ENCODE measurements at regions not wholly inside any gene's neighbourhood (a gene's known extent, or its start where the extent isn't known, plus 50 kb on each side); places are given as distances from the start of the nearest gene placed in this dataset.

- Histone ChIP-seq H4K8ac (ENCODE audit: low read depth, low read length) (no peak overlapping the region), H3K9me3 (replicated peaks in 1 of 2; ENCODE audit: control insufficient read depth in 2 of 2, insufficient read depth in 1 of 2, low read depth in 1 of 2, low read length in 2 of 2) (no peaks in the 10 kb centered on the region), H3K4me2 (ENCODE audit: insufficient read depth, low read length, poor library complexity, severe bottlenecking) (no peak overlapping the region), H2BK120ac (ENCODE audit: low read depth, low read length) (no peak overlapping the region), H3K79me1 (ENCODE audit: low read depth, low read length) (no peaks in the 10 kb centered on the region), H2AFZ (ENCODE audit: low read length) (peak overlapping the region; percentile 18), H4K91ac (ENCODE audit: low read depth, low read length, poor library complexity) (no peak overlapping the region), H3K27me3 (ENCODE audit: control insufficient read depth in 3 of 3, insufficient read depth in 3 of 3, low read depth in 1 of 3, low read length in 3 of 3) (no peaks in the 10 kb centered on the region), H3K18ac (ENCODE audit: low read length) (no peak overlapping the region), H3K4ac (ENCODE audit: low read length) (no peak overlapping the region), H3K4me1 (ENCODE audit: control insufficient read depth in 2 of 2, insufficient read depth in 1 of 2, low read depth in 1 of 2, low read length in 2 of 2) (no peaks in the 10 kb centered on the region), H3K27ac (replicated peaks; ENCODE audit: low read length) (peak overlapping the region; percentile 75), H3K4me3 (ENCODE audit: low read length in 2 of 2) (no peak overlapping the region), H2BK12ac (ENCODE audit: low read length) (no peak overlapping the region), H2AK5ac (ENCODE audit: low read depth, low read length) (no peak overlapping the region), H3K9ac (ENCODE audit: low read depth, low read length, poor library complexity) (no peak overlapping the region), H2BK5ac (ENCODE audit: low read length) (no peak overlapping the region), H3K23ac (ENCODE audit: low read depth, low read length, poor library complexity) (no peak overlapping the region), H2BK15ac (ENCODE audit: low read length) (no peak overlapping the region), H3K36me3 (replicated peaks in 1 of 2; ENCODE audit: control insufficient read depth in 2 of 2, insufficient read depth in 2 of 2, low read length in 2 of 2) (no peaks in the 10 kb centered on the region), H3K14ac (ENCODE audit: low read length) (no peak overlapping the region)
- peak; percentile 57 for DNase-seq (ENCODE audit: low spot score)
- WGBS, 2 donors (ENCODE audit: extremely low coverage in 2 of 2, insufficient read length in 2 of 2, insufficient replicate concordance in 1 of 2), result no CpG with 5 or more reads among the region's 3 CpGs
Observed at GRCh38 chr4:120466429-120466828, 399.8 kb upstream of the MAD2L1 start.

DNA sequence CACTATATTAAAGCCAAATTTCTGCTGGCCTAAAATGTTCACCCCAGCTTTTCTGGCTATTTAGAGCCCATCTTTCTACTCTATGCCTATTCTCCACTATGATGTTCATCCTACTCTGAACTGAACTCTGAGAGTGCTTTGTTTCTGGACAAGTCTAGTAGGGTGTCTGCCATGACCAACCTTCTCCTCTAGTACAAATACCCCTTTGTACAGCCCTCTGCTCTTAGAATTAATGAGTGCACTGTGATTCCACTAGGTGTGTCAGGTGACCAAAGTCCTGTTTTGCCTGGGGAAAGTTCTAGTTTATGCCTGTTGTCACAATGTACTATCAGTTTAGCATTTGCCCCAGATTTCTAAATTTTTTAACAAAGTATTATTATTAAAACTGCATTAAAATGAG is 388.1 kb upstream of the MAD2L1 start:
- no peaks in the 10 kb centered on the region for H3K9me3 ChIP-seq (replicated peaks in 1 of 2; ENCODE audit: control insufficient read depth in 2 of 2, insufficient read depth in 1 of 2, low read depth in 1 of 2, low read length in 2 of 2)
- H2AK5ac ChIP-seq (ENCODE audit: low read depth, low read length), result no peak overlapping the region
- H3K27me3 ChIP-seq (ENCODE audit: control insufficient read depth in 3 of 3, insufficient read depth in 3 of 3, low read depth in 1 of 3, low read length in 3 of 3), result no peaks in the 10 kb centered on the region
- H3K4me2 ChIP-seq (ENCODE audit: insufficient read depth, low read length, poor library complexity, severe bottlenecking), result no peak overlapping the region
- no peak overlapping the region for H2AFZ ChIP-seq (ENCODE audit: low read length)
- no peak overlapping the region for H2BK120ac ChIP-seq (ENCODE audit: low read depth, low read length)
- H4K8ac ChIP-seq (ENCODE audit: low read depth, low read length), result no peak overlapping the region
- no peak overlapping the region for H3K18ac ChIP-seq (ENCODE audit: low read length)
- no peak overlapping the region for H2BK15ac ChIP-seq (ENCODE audit: low read length)
- no peak overlapping the region for H4K91ac ChIP-seq (ENCODE audit: low read depth, low read length, poor library complexity)
- H2BK12ac ChIP-seq (ENCODE audit: low read length), result no peak overlapping the region
- H3K36me3 ChIP-seq (replicated peaks in 1 of 2; ENCODE audit: control insufficient read depth in 2 of 2, insufficient read depth in 2 of 2, low read length in 2 of 2), result no peaks in the 10 kb centered on the region
- no peak overlapping the region for H3K14ac ChIP-seq (ENCODE audit: low read length)
- no peak overlapping the region for H3K4me3 ChIP-seq (ENCODE audit: low read length in 2 of 2)
- H3K27ac ChIP-seq (replicated peaks; ENCODE audit: low read length), result no peak overlapping the region
- no peaks in the 10 kb centered on the region for H3K4me1 ChIP-seq (ENCODE audit: control insufficient read depth in 2 of 2, insufficient read depth in 1 of 2, low read depth in 1 of 2, low read length in 2 of 2)
- H3K4ac ChIP-seq (ENCODE audit: low read length), result no peak overlapping the region
- no peak for DNase-seq (ENCODE audit: low spot score)
- no peak overlapping the region for H3K9ac ChIP-seq (ENCODE audit: low read depth, low read length, poor library complexity)
- H3K79me1 ChIP-seq (ENCODE audit: low read depth, low read length), result no peaks in the 10 kb centered on the region
- no peak overlapping the region for H3K23ac ChIP-seq (ENCODE audit: low read depth, low read length, poor library complexity)
- no peak overlapping the region for H2BK5ac ChIP-seq (ENCODE audit: low read length)

GRCh38 chr4:120452536-120452935 is 385.9 kb upstream of the MAD2L1 start:
- Histone ChIP-seq H2BK15ac (ENCODE audit: low read length) (no peak overlapping the region), H2BK5ac (ENCODE audit: low read length) (no peak overlapping the region), H3K4me3 (ENCODE audit: low read length in 2 of 2) (no peak overlapping the region), H3K9me3 (replicated peaks in 1 of 2; ENCODE audit: control insufficient read depth in 2 of 2, insufficient read depth in 1 of 2, low read depth in 1 of 2, low read length in 2 of 2) (no peaks in the 10 kb centered on the region), H3K27ac (replicated peaks; ENCODE audit: low read length) (no peak overlapping the region), H3K79me1 (ENCODE audit: low read depth, low read length) (no peaks in the 10 kb centered on the region), H3K14ac (ENCODE audit: low read length) (no peak overlapping the region), H3K36me3 (replicated peaks in 1 of 2; ENCODE audit: control insufficient read depth in 2 of 2, insufficient read depth in 2 of 2, low read length in 2 of 2) (no peaks in the 10 kb centered on the region), H3K23ac (ENCODE audit: low read depth, low read length, poor library complexity) (no peak overlapping the region), H2BK12ac (ENCODE audit: low read length) (no peak overlapping the region), H2BK120ac (ENCODE audit: low read depth, low read length) (no peak overlapping the region), H4K91ac (ENCODE audit: low read depth, low read length, poor library complexity) (no peak overlapping the region), H4K8ac (ENCODE audit: low read depth, low read length) (no peak overlapping the region), H2AK5ac (ENCODE audit: low read depth, low read length) (no peak overlapping the region), H3K4me2 (ENCODE audit: insufficient read depth, low read length, poor library complexity, severe bottlenecking) (no peak overlapping the region), H3K27me3 (ENCODE audit: control insufficient read depth in 3 of 3, insufficient read depth in 3 of 3, low read depth in 1 of 3, low read length in 3 of 3) (no peaks in the 10 kb centered on the region), H3K4me1 (ENCODE audit: control insufficient read depth in 2 of 2, insufficient read depth in 1 of 2, low read depth in 1 of 2, low read length in 2 of 2) (no peaks in the 10 kb centered on the region), H3K9ac (ENCODE audit: low read depth, low read length, poor library complexity) (no peak overlapping the region), H3K18ac (ENCODE audit: low read length) (no peak overlapping the region), H2AFZ (ENCODE audit: low read length) (peak overlapping the region; percentile 32), H3K4ac (ENCODE audit: low read length) (no peak overlapping the region)
- no peak for DNase-seq (ENCODE audit: low spot score)
- WGBS, 2 donors (ENCODE audit: extremely low coverage in 2 of 2, insufficient read length in 2 of 2, insufficient replicate concordance in 1 of 2), result no CpG with 5 or more reads among the region's 1 CpG

- Histone ChIP-seq H4K91ac (ENCODE audit: low read depth, low read length, poor library complexity) (no peak overlapping the region), H3K4me1 (ENCODE audit: control insufficient read depth in 2 of 2, insufficient read depth in 1 of 2, low read depth in 1 of 2, low read length in 2 of 2) (no peaks in the 10 kb centered on the region), H3K36me3 (replicated peaks in 1 of 2; ENCODE audit: control insufficient read depth in 2 of 2, insufficient read depth in 2 of 2, low read length in 2 of 2) (no peaks in the 10 kb centered on the region), H2BK12ac (ENCODE audit: low read length) (no peak overlapping the region), H3K18ac (ENCODE audit: low read length) (no peak overlapping the region), H3K9me3 (replicated peaks in 1 of 2; ENCODE audit: control insufficient read depth in 2 of 2, insufficient read depth in 1 of 2, low read depth in 1 of 2, low read length in 2 of 2) (no peaks in the 10 kb centered on the region), H3K27me3 (ENCODE audit: control insufficient read depth in 3 of 3, insufficient read depth in 3 of 3, low read depth in 1 of 3, low read length in 3 of 3) (no peaks in the 10 kb centered on the region), H3K79me1 (ENCODE audit: low read depth, low read length) (no peaks in the 10 kb centered on the region), H3K4me3 (ENCODE audit: low read length in 2 of 2) (no peak overlapping the region), H3K9ac (ENCODE audit: low read depth, low read length, poor library complexity) (no peak overlapping the region), H3K4me2 (ENCODE audit: insufficient read depth, low read length, poor library complexity, severe bottlenecking) (no peak overlapping the region), H2BK120ac (ENCODE audit: low read depth, low read length) (no peak overlapping the region), H3K4ac (ENCODE audit: low read length) (no peak overlapping the region), H2AFZ (ENCODE audit: low read length) (peak overlapping the region; percentile 32), H3K27ac (replicated peaks; ENCODE audit: low read length) (no peak overlapping the region), H3K23ac (ENCODE audit: low read depth, low read length, poor library complexity) (no peak overlapping the region), H2AK5ac (ENCODE audit: low read depth, low read length) (no peak overlapping the region), H4K8ac (ENCODE audit: low read depth, low read length) (no peak overlapping the region), H2BK15ac (ENCODE audit: low read length) (no peak overlapping the region), H2BK5ac (ENCODE audit: low read length) (no peak overlapping the region), H3K14ac (ENCODE audit: low read length) (no peak overlapping the region)
- DNase-seq (ENCODE audit: low spot score), result no peak
Observed at GRCh38 chr4:120452001-120452400, 385.4 kb upstream of the MAD2L1 start.
